Ovary (tissue), 7 donors: ENCODE measurements at regions not wholly inside any gene's neighbourhood (a gene's known extent, or its start where the extent isn't known, plus 50 kb on each side); places are given as distances from the start of the nearest gene placed in this dataset.
"Not testable (repeated sequence)": the region's sequence is repeated elsewhere in the genome, so short reads cannot be mapped to it uniquely, and the experiment has no call there.

ENCODE experiments used
- DNase-seq, 5 donors: peaks; one replicate each; pipeline ENCODE4 v3.0.0-alpha.2; 2019 to 2020
- H3K27ac ChIP-seq, 2 donors: fragments of 200-600 bp; one replicate each; pipeline versions ENCODE4 v1.5.1 to v1.8.0; 2019 to 2022
- H3K27me3 ChIP-seq: fragments of 200-600 bp; one replicate; pipeline ENCODE4 v1.8.0; 2022
- H3K36me3 ChIP-seq: fragments of 200-600 bp; sonication (generic); one replicate; pipeline ENCODE4 v1.5.1; 2019
- H3K4me1 ChIP-seq: one replicate; pipeline ENCODE4 v1.8.1; 2013; ENCODE audit warnings: mild to moderate bottlenecking, moderate library complexity; ENCODE audit not compliant: insufficient read depth
- H3K4me3 ChIP-seq: fragments of 200-600 bp; sonication (generic); one replicate; pipeline ENCODE4 v1.5.1; 2017
- H3K9me3 ChIP-seq, 2 donors: fragments of 200-600 bp in 1 of 2; sonication (generic) in 1 of 2; one replicate each; pipeline versions ENCODE4 v1.5.1 to v1.8.1; 2013 to 2019; ENCODE audit warnings: mild to moderate bottlenecking in 1 of 2, moderate library complexity in 1 of 2
- CTCF ChIP-seq, 3 donors: fragments of 450-650 bp in 2 of 3; fragments of 200-600 bp in 1 of 3; IDR thresholded peaks; one replicate each; pipeline versions ENCODE4 v1.5.1 to v1.8.0; 2016 to 2022; ENCODE audit warnings: antibody characterized with exemption in 3 of 3, mild to moderate bottlenecking in 1 of 3
- EP300 ChIP-seq: sonication (generic); formaldehyde crosslinking; IDR thresholded peaks from one replicate; pipeline ENCODE4 v1.6.1; 2017; ENCODE audit warnings: antibody characterized with exemption
- POLR2A ChIP-seq: fragments of 450-650 bp; IDR thresholded peaks from one replicate; pipeline ENCODE4 v1.6.1; 2017; ENCODE audit warnings: antibody characterized with exemption, mild to moderate bottlenecking, moderate library complexity
- WGBS, 3 donors: extraction: QIAGEN DNeasy Blood & Tissue Kit in 1 of 3; methylation state at CpG; one replicate each; pipeline versions ENCODE4 v1.1.5 to v1.1.7; 2013 to 2017; 5-methylcytosine and 5-hydroxymethylcytosine counted together
- intact Hi-C, 4 donors: fragments of 100-400 bp; cut with DNase I; formaldehyde crosslinking; loops; one replicate each; pipeline versions ENCODE4 v1.11.0 to v1.15.1; 2022 to 2023
- donor health status: DM: no; HTN: no; CAD: no; lungs with moderate emphysema.
- donor health status: DM: no; HTN: no; CAD: no.
- donor health status: Bipolar disorder and iron deficiency.
- donor health status: DM: no; HTN: no; CAD: no.
- donor health status: DM: yes; HTN: yes; CAD: no.

GRCh38 chr15:98292442-98293240 is 332.1 kb downstream of the ARRDC4 start:
- Histone ChIP-seq H3K4me1 (no peaks in the 10 kb centered on the region), H3K27ac (no peak overlapping the region), H3K27me3 (no peaks in the 10 kb centered on the region), H3K4me3 (no peak overlapping the region), H3K9me3 (no peaks in the 10 kb centered on the region), H3K36me3 (no peaks in the 10 kb centered on the region)
- intact Hi-C loops: loop anchor here in 1 of 4 donors (10.0 kb wide), 1 partner anchor 388 kb away; no protein-coding TSS in a partner anchor
- TF ChIP-seq CTCF (IDR thresholded peaks at IDR 0.05) (no peak), POLR2A (no peak), EP300 (no peak)
- 3% methylated on average over 39 to 46 of the region's 46 CpGs for WGBS, 3 donors
- DNase-seq: no peak

GRCh38 chr15:98294126-98294525 is 333.6 kb downstream of the ARRDC4 start:
- no peak for DNase-seq
- no peaks in the 10 kb centered on the region for H3K9me3 ChIP-seq
- 45 to 57% (median 46%) methylated on average over 7 of the region's 7 CpGs for WGBS, 3 donors
- no peak overlapping the region for H3K4me3 ChIP-seq
- H3K4me1 ChIP-seq: no peaks in the 10 kb centered on the region
- intact Hi-C loops: loop anchor here in 1 of 4 donors (10.0 kb wide), 1 partner anchor 389 kb away; no protein-coding TSS in a partner anchor
- TF ChIP-seq CTCF (IDR thresholded peaks at IDR 0.05) (no peak), EP300 (no peak), POLR2A (no peak)
- no peaks in the 10 kb centered on the region for H3K27me3 ChIP-seq
- no peak overlapping the region for H3K27ac ChIP-seq
- H3K36me3 ChIP-seq: no peaks in the 10 kb centered on the region

GRCh38 chr15:98295101-98295759 is 334.7 kb downstream of the ARRDC4 start:
- WGBS, 3 donors: 13 to 25% (median 19%) methylated on average over 8 to 10 of the region's 10 CpGs
- not testable (repeated sequence) for DNase-seq, H3K27me3 ChIP-seq, H3K36me3 ChIP-seq, H3K9me3 ChIP-seq, H3K4me1 ChIP-seq, H3K4me3 ChIP-seq, H3K27ac ChIP-seq
- intact Hi-C loops: loop anchor here in 1 of 4 donors (10.0 kb wide), 1 partner anchor 390 kb away; no protein-coding TSS in a partner anchor

GRCh38 chr15:98296653-98297052 is 336.1 kb downstream of the ARRDC4 start:
- H3K27ac ChIP-seq: no peak overlapping the region
- H3K4me1 ChIP-seq: no peaks in the 10 kb centered on the region
- no peak for DNase-seq
- TF ChIP-seq CTCF (IDR thresholded peaks at IDR 0.05) (no peak), EP300 (no peak), POLR2A (no peak)
- H3K9me3 ChIP-seq: no peaks in the 10 kb centered on the region
- 62 to 70% (median 63%) methylated on average over 4 of the region's 4 CpGs for WGBS, 3 donors
- no peaks in the 10 kb centered on the region for H3K36me3 ChIP-seq
- no peaks in the 10 kb centered on the region for H3K27me3 ChIP-seq
- H3K4me3 ChIP-seq: no peak overlapping the region
- intact Hi-C loops: loop anchor here in 1 of 4 donors (10.0 kb wide), 1 partner anchor 392 kb away; no protein-coding TSS in a partner anchor

- Histone ChIP-seq H3K27me3 (no peaks in the 10 kb centered on the region), H3K4me1 (no peaks in the 10 kb centered on the region), H3K4me3 (no peak overlapping the region), H3K36me3 (no peaks in the 10 kb centered on the region), H3K27ac (no peak overlapping the region), H3K9me3 (no peaks in the 10 kb centered on the region)
- 62 to 70% (median 63%) methylated on average over 8 of the region's 8 CpGs for WGBS, 3 donors
- DNase-seq: no peak
- TF ChIP-seq EP300 (no peak), POLR2A (no peak), CTCF (IDR thresholded peaks at IDR 0.05) (no peak)
- intact Hi-C loops: no loop called here
Measured at GRCh38 chr15:98304371-98304770, 343.9 kb downstream of the ARRDC4 start.
